ENCODE measurements at regions not wholly inside any gene's neighbourhood (a gene's known extent, or its start where the extent isn't known, plus 50 kb on each side); places are given as distances from the start of the nearest gene placed in this dataset.
"Not testable (repeated sequence)": the region's sequence is repeated elsewhere in the genome, so short reads cannot be mapped to it uniquely, and the experiment has no call there.

DNA sequence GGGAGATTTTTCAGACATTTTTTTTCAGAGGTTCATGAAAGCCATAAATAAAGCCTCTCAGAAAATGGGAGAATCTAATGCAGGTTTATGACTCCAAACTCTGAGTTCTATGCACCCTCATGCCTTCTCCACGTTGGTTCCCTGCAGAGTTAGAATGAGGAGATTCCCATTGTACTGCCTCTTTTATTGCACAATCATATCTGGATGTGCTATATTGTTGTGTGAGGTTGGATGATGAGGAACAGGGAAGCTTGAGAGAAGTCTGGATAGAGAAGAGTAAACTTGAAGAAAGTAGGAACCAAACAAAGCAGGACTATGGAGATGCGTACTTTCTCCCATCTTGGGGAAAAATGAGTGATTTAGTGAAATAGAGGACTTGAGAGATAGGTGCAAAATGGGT is 178.8 kb downstream of the PDCD6IP start:
- no peaks in the 10 kb centered on the region for H3K36me3 ChIP-seq
- DNase-seq (ENCODE audit: low read depth in 1 of 2, low spot score in 1 of 2): no peak
- H3K9me3 ChIP-seq (ENCODE audit: low read depth): no peaks in the 10 kb centered on the region
- H3K27me3 ChIP-seq: no peaks in the 10 kb centered on the region
- H3K27ac ChIP-seq: no peak overlapping the region
- no peak overlapping the region for H3K4me3 ChIP-seq
- H3K4me1 ChIP-seq (ENCODE audit: low read depth): peaks cover 5% of the 10 kb centered on the region
- no peak for TF ChIP-seq CTCF (IDR thresholded peaks at IDR 0.05; ENCODE audit: low read depth, low read length)

DNA sequence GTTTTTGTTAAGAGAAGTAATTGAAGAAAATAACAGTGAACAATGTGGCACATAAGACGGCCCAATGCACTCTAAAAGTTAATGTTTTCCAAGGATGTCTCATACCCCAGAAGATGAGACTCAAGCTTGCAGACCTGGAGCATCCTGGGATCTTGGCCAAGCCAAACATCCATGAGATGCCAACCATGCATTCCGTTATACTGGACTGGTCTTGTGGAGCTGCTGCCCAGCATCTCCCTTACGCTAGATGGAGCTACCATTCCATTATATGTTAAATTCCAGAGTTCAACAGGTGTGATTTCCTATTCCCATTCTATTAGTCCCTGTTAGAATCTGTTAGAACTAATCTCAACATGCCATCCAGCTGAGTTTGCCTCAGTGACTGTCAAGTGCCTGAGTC is 181.8 kb downstream of the PDCD6IP start:
- DNase-seq (ENCODE audit: low read depth in 1 of 2, low spot score in 1 of 2): peak; percentile 38 to 50
- TF ChIP-seq CTCF (IDR thresholded peaks at IDR 0.05; ENCODE audit: low read depth, low read length): peak; percentile 49
- Histone ChIP-seq H3K27ac (no peak overlapping the region), H3K4me3 (no peak overlapping the region), H3K4me1 (ENCODE audit: low read depth) (peaks cover under 1% of the 10 kb centered on the region), H3K36me3 (no peaks in the 10 kb centered on the region), H3K9me3 (ENCODE audit: low read depth) (no peaks in the 10 kb centered on the region), H3K27me3 (no peaks in the 10 kb centered on the region)

GRCh38 chr3:33982269-33982798 is 183.9 kb downstream of the PDCD6IP start:
- no peak for DNase-seq (ENCODE audit: low read depth in 1 of 2, low spot score in 1 of 2)
- Histone ChIP-seq H3K4me1 (ENCODE audit: low read depth) (no peaks in the 10 kb centered on the region), H3K9me3 (ENCODE audit: low read depth) (no peaks in the 10 kb centered on the region), H3K36me3 (no peaks in the 10 kb centered on the region), H3K27ac (no peak overlapping the region), H3K4me3 (no peak overlapping the region), H3K27me3 (no peaks in the 10 kb centered on the region)
- no peak for TF ChIP-seq CTCF (IDR thresholded peaks at IDR 0.05; ENCODE audit: low read depth, low read length)

DNA sequence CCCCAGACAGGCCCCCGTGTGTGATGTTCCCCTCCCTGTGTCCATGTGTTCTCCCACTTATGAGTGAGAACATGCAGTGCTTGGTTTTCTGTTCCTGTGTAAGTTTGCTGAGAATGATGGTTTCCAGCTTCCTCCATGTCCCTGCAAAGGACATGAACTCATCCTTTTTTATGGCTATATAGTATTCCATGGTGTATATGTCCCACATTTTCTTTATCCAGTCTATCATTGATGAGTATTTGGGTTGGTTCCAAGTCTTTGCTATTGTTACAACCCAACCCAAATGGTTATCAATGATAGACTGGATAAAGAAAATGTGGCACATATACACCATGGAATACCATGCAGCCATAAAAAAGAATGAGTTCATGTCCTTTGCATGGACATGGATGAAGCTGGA is 184.5 kb downstream of the PDCD6IP start:
- H3K4me3 ChIP-seq; H3K27me3 ChIP-seq; H3K27ac ChIP-seq; H3K36me3 ChIP-seq; DNase-seq (ENCODE audit: low read depth in 1 of 2, low spot score in 1 of 2); H3K4me1 ChIP-seq (ENCODE audit: low read depth); H3K9me3 ChIP-seq (ENCODE audit: low read depth): not testable (repeated sequence)

DNA sequence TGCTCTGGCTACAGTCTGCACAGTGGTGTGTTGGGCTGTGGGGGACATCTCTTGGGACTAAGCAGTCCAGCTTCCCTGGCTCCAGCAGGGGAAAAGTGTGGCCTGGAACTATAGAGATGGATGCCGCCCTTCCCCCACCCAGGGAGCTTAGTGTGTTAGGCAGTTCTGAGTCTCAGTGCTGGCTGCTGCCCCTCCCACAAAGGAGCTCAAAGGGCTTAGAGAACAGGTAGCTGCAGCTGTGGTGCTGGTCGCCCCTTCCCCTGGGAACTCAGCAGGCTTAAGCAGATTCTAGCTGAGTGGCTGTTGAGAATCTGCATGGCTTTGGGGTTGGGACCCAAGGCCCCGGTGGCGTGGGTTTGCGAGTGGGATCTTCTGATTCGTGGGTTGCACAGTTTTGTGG is 190.8 kb downstream of the PDCD6IP start:
- DNase-seq (ENCODE audit: low read depth in 1 of 2, low spot score in 1 of 2): no peak
- Histone ChIP-seq H3K27ac (no peak overlapping the region), H3K4me3 (no peak overlapping the region), H3K36me3 (no peaks in the 10 kb centered on the region), H3K9me3 (ENCODE audit: low read depth) (no peaks in the 10 kb centered on the region), H3K4me1 (ENCODE audit: low read depth) (no peaks in the 10 kb centered on the region), H3K27me3 (no peaks in the 10 kb centered on the region)
- TF ChIP-seq CTCF (IDR thresholded peaks at IDR 0.05; ENCODE audit: low read depth, low read length): no peak

- DNase-seq (ENCODE audit: low read depth in 1 of 2, low spot score in 1 of 2): no peak
- Histone ChIP-seq H3K4me3 (no peak overlapping the region), H3K4me1 (ENCODE audit: low read depth) (no peaks in the 10 kb centered on the region), H3K36me3 (no peaks in the 10 kb centered on the region), H3K27me3 (no peaks in the 10 kb centered on the region), H3K9me3 (ENCODE audit: low read depth) (no peaks in the 10 kb centered on the region), H3K27ac (no peak overlapping the region)
- TF ChIP-seq CTCF (IDR thresholded peaks at IDR 0.05; ENCODE audit: low read depth, low read length): no peak
These were observed 193.2 kb downstream of the PDCD6IP start for GRCh38 chr3:33991673-33992072.

All from cardiac muscle cell (in vitro differentiated cells and primary cell).